GM10266 (cell line): ENCODE measurements at regions not wholly inside any gene's neighbourhood (a gene's known extent, or its start where the extent isn't known, plus 50 kb on each side); places are given as distances from the start of the nearest gene placed in this dataset.
"Not testable (repeated sequence)": the region's sequence is repeated elsewhere in the genome, so short reads cannot be mapped to it uniquely, and the experiment has no call there.

Experiments
- DNase-seq: peaks from one replicate; pipeline ENCODE4 v3.0.0; 2012; ENCODE audit errors: extremely low spot score
- CTCF ChIP-seq: IDR thresholded peaks from 2 replicates; pipeline ENCODE4 v1.5.1; 2012; ENCODE audit warnings: mild to moderate bottlenecking, low read depth; ENCODE audit not compliant: control insufficient read depth, insufficient read depth; ENCODE audit errors: missing control alignments

- no peak for DNase-seq
- no peak for TF ChIP-seq CTCF
Measured at GRCh38 chr11:109062445-109062844, 359.5 kb upstream of the C11orf87 start.

DNA sequence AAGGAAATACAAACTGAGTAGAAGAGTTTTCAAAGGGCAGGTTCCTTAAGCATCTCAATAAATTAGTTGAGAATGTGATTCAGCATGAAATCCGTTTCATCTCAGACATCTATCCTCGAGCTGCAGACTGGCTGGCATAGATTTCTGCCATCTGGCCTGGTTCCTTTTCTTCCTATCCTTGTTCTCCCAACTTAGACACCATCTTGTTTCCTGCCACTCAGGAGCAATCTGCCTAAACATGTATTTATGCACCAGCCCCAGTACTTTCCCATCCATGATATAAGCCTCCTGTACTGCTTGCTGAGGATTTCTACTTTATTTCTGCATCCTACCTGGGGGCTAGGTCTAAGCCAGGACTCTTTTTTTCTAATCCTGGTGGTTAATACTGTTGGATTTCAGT lies 359.1 kb upstream of the C11orf87 start:
- DNase-seq = no peak
- no peak for TF ChIP-seq CTCF

- not testable (repeated sequence) for DNase-seq
Measured at GRCh38 chr11:109064618-109065311, 357.2 kb upstream of the C11orf87 start.

GRCh38 chr11:109071262-109071661 lies 350.7 kb upstream of the C11orf87 start:
- TF ChIP-seq CTCF = no peak
- no peak for DNase-seq

DNA sequence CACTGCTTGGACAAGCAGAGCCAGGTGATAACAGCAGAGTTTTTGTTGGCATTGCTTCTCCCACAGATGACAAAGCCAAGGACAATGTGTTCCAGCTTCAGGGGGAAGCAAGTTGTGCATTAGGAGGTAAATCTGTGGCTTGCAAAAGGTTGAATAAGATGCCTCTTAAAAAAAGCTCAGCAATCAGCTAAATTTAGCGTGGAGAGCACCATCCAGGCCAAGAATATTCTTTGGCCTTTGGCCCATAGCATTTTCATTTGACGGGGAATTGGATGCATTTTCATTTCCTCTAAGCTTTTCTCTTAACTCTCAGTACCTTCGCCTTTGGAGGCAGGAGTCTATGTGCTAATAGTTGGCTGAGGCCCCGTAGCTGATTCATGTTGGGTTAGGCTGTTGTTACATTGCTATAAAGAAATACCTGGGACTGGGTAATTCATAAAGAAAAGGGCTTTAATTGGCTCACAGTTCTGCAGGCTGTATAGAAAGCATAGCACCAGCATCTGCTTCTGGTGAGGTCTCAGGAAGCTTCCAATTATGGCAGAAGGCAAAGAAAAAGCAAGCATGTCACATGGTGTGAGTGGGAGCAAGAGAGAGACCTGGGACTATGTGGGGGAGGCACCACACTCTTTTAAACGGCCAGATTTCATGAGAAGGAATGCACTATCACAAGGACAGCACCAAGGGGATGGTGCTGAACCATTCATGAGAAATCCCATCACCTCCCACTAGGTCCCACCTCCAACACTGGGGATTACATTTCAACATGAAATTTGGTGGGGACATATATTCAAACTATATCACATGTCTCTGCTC lies 350.1 kb upstream of the C11orf87 start:
- DNase-seq = no peak
- TF ChIP-seq CTCF = no peak

DNA sequence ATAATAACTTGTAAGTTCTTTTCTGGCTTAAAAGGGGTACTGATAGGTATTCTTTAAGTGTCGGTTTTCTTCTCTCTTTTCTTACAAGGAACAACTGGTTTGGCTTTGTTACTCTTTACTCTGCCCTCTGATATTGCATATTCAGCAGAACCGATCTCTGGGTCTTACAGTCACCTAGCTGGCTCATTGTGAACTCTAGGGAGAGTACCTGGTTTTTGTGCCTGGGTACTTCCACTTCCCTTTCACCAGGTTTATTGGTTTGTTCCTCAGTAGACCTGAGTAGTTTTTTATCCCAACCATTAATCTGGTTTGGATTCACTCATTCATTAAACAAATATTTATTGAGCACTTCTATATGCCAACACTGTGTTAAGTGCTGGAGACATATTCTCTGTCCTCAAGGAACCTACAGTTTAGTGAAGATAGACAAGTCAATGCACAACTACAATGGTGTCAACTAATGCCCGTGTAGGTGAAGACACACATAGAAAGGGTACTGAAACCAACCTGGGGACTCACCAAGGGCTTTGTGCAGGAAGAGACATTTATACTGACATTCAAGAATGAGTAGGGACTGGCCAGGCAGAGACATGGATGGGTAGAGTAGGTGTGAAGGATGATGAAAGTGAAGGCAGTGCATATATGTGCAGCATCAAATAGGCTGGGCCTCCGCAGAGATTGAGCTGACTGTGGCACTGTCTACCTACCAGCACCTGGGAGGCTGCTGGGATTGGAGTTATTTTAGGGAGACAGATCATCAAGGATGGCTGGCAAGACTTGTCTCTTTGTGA lies 348.8 kb upstream of the C11orf87 start:
- no peak for DNase-seq
- TF ChIP-seq CTCF = no peak

- TF ChIP-seq CTCF = no peak
Measured at GRCh38 chr11:109075976-109076375, 346.0 kb upstream of the C11orf87 start.

More at GRCh38 chr11:109075976-109076375, 346.0 kb upstream of the C11orf87 start:
- DNase-seq = no peak
